CD4-positive, alpha-beta T cell (primary cell): ENCODE measurements at regions not wholly inside any gene's neighbourhood (a gene's known extent, or its start where the extent isn't known, plus 50 kb on each side); places are given as distances from the start of the nearest gene placed in this dataset.

Experiments
- ATAC-seq: fragments of 200-7000 bp; cut with Tn5 transposase; one replicate; pipeline ENCODE4 v1.10.0; 2022; ENCODE audit warnings: mild to moderate bottlenecking; ENCODE audit not compliant: poor library complexity
- CTCF ChIA-PET: fragments of 350-600 bp; sonication (Branson Sonifier 250); formaldehyde crosslinking; loops from one replicate; lab custom pipeline; 2021; ENCODE audit warnings: antibody characterized with exemption, inconsistent platforms; lab: Charles Lee
- POLR2A ChIA-PET: fragments of 350-600 bp; sonication (Branson Sonifier 250); formaldehyde crosslinking; loops from one replicate; lab custom pipeline; 2021; ENCODE audit warnings: antibody characterized with exemption, inconsistent platforms; lab: Charles Lee
- DNase-seq, 14 experiments: peaks; one replicate each; pipeline ENCODE4 v3.0.0-alpha.2; 2013 to 2020; ENCODE audit warnings: mixed read lengths in 2 of 14
- H3K27ac ChIP-seq, 2 donors: one replicate each; pipeline versions ENCODE4 v1.5.1 to v1.7.0; 2013; ENCODE audit warnings: low read length in 2 of 2, low read depth in 1 of 2, mild to moderate bottlenecking in 1 of 2
- H3K27me3 ChIP-seq, 2 experiments: 1 replicate in 1 of 2; 2 replicates in 1 of 2; pipeline versions ENCODE4 v1.6.1 to v1.7.0; 2013; ENCODE audit warnings: low read length in 2 of 2, control low read depth in 1 of 2, mild to moderate bottlenecking in 1 of 2, moderate library complexity in 1 of 2; ENCODE audit not compliant: insufficient read depth in 2 of 2, control insufficient read depth in 1 of 2
- H3K36me3 ChIP-seq: one replicate; pipeline ENCODE4 v1.6.1; 2013; ENCODE audit warnings: low read length, control low read depth; ENCODE audit not compliant: insufficient read depth
- H3K4me1 ChIP-seq: one replicate; pipeline ENCODE4 v1.6.1; 2013; ENCODE audit warnings: low read length, control low read depth; ENCODE audit not compliant: insufficient read depth
- H3K4me3 ChIP-seq: one replicate; pipeline ENCODE4 v1.5.1; 2013; ENCODE audit warnings: mild to moderate bottlenecking, low read length, moderate library complexity
- H3K9me3 ChIP-seq, 2 experiments: 1 replicate in 1 of 2; 2 replicates in 1 of 2; pipeline versions ENCODE4 v1.6.1 to v1.7.0; 2013; ENCODE audit warnings: low read length in 2 of 2, mild to moderate bottlenecking in 2 of 2, control low read depth in 1 of 2, moderate library complexity in 1 of 2; ENCODE audit not compliant: control insufficient read depth in 1 of 2, insufficient read depth in 1 of 2
- H3K27ac Mint-ChIP-seq: one replicate; pipeline ENCODE4 v1.8.0; 2020; ENCODE audit warnings: mixed read lengths
- H3K27me3 Mint-ChIP-seq: one replicate; pipeline ENCODE4 v1.8.0; 2021; ENCODE audit warnings: mixed read lengths
- H3K36me3 Mint-ChIP-seq: one replicate; pipeline ENCODE4 v1.8.0; 2021; ENCODE audit warnings: low read depth, mixed read lengths
- H3K4me1 Mint-ChIP-seq: one replicate; pipeline ENCODE4 v1.8.0; 2021; ENCODE audit warnings: low read depth, mixed read lengths
- H3K4me3 Mint-ChIP-seq: one replicate; pipeline ENCODE4 v1.8.0; 2020; ENCODE audit warnings: mild to moderate bottlenecking, mixed read lengths
- H3K9me3 Mint-ChIP-seq: one replicate; pipeline ENCODE4 v1.8.0; 2020; ENCODE audit warnings: mixed read lengths
- intact Hi-C, 2 experiments: fragments of 100-400 bp; cut with DNase I in 1 of 2; cut with micrococcal nuclease in 1 of 2; formaldehyde crosslinking; loops; one replicate each; pipeline versions ENCODE4 v1.15.1 to v1.9.0; 2023 to 2025; cut with DNase I, micrococcal nuclease
- TF ChIP-seq, protein P1 (sequence below): fragments of 200-600 bp; IDR thresholded peaks from one replicate; pipeline ENCODE4 v1.8.0; 2022; ENCODE audit warnings: antibody characterized with exemption, mild to moderate bottlenecking

GRCh38 chr13:78884571-78884970 lies 225.6 kb upstream of the OBI1 start:
- CTCF ChIA-PET, result no interaction called here
- TF ChIP-seq, protein P1, sequence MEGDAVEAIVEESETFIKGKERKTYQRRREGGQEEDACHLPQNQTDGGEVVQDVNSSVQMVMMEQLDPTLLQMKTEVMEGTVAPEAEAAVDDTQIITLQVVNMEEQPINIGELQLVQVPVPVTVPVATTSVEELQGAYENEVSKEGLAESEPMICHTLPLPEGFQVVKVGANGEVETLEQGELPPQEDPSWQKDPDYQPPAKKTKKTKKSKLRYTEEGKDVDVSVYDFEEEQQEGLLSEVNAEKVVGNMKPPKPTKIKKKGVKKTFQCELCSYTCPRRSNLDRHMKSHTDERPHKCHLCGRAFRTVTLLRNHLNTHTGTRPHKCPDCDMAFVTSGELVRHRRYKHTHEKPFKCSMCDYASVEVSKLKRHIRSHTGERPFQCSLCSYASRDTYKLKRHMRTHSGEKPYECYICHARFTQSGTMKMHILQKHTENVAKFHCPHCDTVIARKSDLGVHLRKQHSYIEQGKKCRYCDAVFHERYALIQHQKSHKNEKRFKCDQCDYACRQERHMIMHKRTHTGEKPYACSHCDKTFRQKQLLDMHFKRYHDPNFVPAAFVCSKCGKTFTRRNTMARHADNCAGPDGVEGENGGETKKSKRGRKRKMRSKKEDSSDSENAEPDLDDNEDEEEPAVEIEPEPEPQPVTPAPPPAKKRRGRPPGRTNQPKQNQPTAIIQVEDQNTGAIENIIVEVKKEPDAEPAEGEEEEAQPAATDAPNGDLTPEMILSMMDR, result no peak
- no peaks in the 10 kb centered on the region for H3K9me3 ChIP-seq

DNA sequence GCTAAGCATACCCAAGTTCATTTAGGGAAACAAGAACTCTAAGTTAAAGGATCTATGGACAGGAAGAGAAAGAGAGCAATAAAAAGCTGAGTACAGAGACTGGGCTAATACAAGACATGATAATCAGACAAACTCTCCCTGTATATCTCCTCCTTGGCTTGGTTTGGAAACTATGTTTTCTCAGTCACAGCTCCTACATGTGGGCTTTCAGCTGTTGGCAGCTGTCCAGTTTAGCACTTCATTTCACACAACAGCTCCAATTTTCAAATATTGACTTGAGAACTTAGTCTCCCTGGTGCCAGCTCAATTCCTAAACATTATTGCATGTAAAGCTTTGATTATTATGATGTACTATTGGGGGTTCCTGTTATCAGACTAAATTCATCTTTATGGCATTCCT lies 222.8 kb upstream of the OBI1 start:
- Histone ChIP-seq H3K36me3 (no peaks in the 10 kb centered on the region), H3K4me3 (no peak overlapping the region), H3K27me3 (no peaks in the 10 kb centered on the region), H3K27ac (no peak overlapping the region), H3K9me3 (peaks cover 0 to 6% of the 10 kb centered on the region in 2 experiments), H3K4me1 (no peaks in the 10 kb centered on the region)
- no peak overlapping the region for H3K27ac Mint-ChIP-seq
- ChIA-PET POLR2A (no interaction called here), CTCF (no interaction called here)
- no peak for DNase-seq
- ATAC-seq, result no peak
- TF ChIP-seq, protein P1, result no peak
- no peaks in the 10 kb centered on the region for H3K9me3 Mint-ChIP-seq
- peaks cover 6% of the 10 kb centered on the region for H3K27me3 Mint-ChIP-seq
- intact Hi-C loops, result no loop called here
- H3K4me1 Mint-ChIP-seq, result no peaks in the 10 kb centered on the region
- H3K4me3 Mint-ChIP-seq, result no peak overlapping the region
- no peaks in the 10 kb centered on the region for H3K36me3 Mint-ChIP-seq

More at GRCh38 chr13:78884571-78884970, 225.6 kb upstream of the OBI1 start:
- ATAC-seq, result no peak
- Mint-ChIP-seq H3K9me3 (no peaks in the 10 kb centered on the region), H3K36me3 (no peaks in the 10 kb centered on the region), H3K27ac (no peak overlapping the region), H3K4me1 (no peaks in the 10 kb centered on the region), H3K27me3 (peaks cover 6% of the 10 kb centered on the region), H3K4me3 (no peak overlapping the region)
- intact Hi-C loops, result no loop called here
- H3K4me1 ChIP-seq, result no peaks in the 10 kb centered on the region
- no peak overlapping the region for H3K4me3 ChIP-seq
- POLR2A ChIA-PET, result no interaction called here
- H3K27ac ChIP-seq, result no peak overlapping the region
- H3K27me3 ChIP-seq, result no peaks in the 10 kb centered on the region
- no peak for DNase-seq
- H3K36me3 ChIP-seq, result no peaks in the 10 kb centered on the region

DNA sequence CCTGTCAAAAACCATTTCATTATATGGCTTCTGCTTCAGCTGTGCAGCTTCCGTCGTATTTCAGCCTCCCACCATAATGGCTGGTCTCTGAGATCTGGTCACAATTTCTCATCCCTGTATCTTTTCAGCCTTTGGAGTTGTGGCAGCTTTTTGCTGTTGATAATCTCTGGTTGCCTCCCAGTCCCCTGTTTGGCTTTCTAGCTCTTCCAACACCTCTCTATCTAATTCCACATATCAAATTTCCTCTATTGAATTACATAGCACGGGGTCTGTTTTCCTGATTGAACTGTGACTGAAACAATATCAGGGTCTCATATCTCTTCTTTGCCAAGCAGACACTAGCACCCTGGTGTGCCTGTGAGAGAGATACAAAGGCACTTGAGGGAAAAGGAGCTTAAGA lies 222.1 kb upstream of the OBI1 start:
- no peaks in the 10 kb centered on the region for H3K4me1 ChIP-seq
- H3K27me3 ChIP-seq, result no peaks in the 10 kb centered on the region
- ChIA-PET CTCF (no interaction called here), POLR2A (no interaction called here)
- TF ChIP-seq, protein P1, result no peak
- H3K9me3 ChIP-seq, result peaks cover 0 to 6% of the 10 kb centered on the region in 2 experiments
- no peak overlapping the region for H3K4me3 Mint-ChIP-seq
- H3K27ac Mint-ChIP-seq, result no peak overlapping the region
- no peak for ATAC-seq
- no peaks in the 10 kb centered on the region for H3K36me3 Mint-ChIP-seq
- no peaks in the 10 kb centered on the region for H3K9me3 Mint-ChIP-seq
- H3K4me3 ChIP-seq, result no peak overlapping the region
- H3K4me1 Mint-ChIP-seq, result no peaks in the 10 kb centered on the region
- intact Hi-C loops, result no loop called here
- peaks cover 6% of the 10 kb centered on the region for H3K27me3 Mint-ChIP-seq
- no peak overlapping the region for H3K27ac ChIP-seq
- H3K36me3 ChIP-seq, result no peaks in the 10 kb centered on the region
- no peak for DNase-seq
